Activated CD4-positive, alpha-beta T cell treated with anti-CD3 and anti-CD28 coated beads, Interleukin-2, amount 50 U/mL, for 48 hours (primary cell): ENCODE measurements at regions not wholly inside any gene's neighbourhood (a gene's known extent, or its start where the extent isn't known, plus 50 kb on each side); places are given as distances from the start of the nearest gene placed in this dataset.

Experiments
- DNase-seq, 2 experiments: peaks; one replicate each; pipeline ENCODE4 v3.0.0-alpha.2; 2020

- no peak for DNase-seq
These were observed 151.0 kb downstream of the PCSK1 start for GRCh38 chr5:96282020-96282419.

GRCh38 chr5:96280946-96281393 is 152.1 kb downstream of the PCSK1 start:
- DNase-seq, result no peak

- peak; percentile 11 to 23 for DNase-seq
These were observed 153.1 kb downstream of the PCSK1 start for GRCh38 chr5:96279801-96280542.

DNA sequence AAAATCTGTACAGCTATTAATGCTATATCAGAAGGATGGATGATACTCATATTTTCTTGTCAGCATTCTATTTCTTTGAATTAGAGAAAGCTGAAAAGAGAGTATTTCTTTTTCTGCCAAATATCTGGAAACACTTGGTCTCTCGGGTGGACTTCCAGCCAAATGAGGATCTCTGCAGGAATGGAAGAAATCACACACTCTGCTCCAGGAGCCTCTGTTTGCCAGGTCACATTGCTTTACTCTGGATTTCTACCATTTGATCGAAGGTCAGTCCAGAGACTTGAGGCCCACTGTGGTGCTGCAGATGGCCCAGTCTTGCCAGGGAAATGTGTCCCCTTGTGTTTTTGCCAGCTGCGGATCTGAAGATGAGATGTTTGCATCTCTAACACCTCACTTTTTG is 154.1 kb downstream of the PCSK1 start:
- no peak for DNase-seq

DNA sequence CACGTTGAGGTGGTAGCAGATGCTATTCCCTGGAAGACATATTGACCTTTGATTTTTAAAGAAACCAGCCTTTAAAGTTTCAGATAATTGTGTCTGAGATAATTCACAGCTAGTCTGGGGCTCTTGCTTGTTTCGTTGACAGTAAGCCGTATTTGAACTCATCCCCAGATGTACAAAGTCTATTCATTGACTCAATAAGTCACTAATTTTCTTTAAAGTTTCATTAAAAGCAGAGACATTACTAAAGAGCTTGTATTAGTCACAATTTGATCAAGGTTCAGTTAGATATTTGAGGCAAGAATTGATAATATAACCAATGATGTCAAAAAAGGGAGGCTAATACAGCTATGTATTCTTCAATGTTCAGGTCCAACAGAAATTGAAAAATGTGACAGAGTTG is 158.0 kb downstream of the PCSK1 start:
- DNase-seq, result no peak

DNA sequence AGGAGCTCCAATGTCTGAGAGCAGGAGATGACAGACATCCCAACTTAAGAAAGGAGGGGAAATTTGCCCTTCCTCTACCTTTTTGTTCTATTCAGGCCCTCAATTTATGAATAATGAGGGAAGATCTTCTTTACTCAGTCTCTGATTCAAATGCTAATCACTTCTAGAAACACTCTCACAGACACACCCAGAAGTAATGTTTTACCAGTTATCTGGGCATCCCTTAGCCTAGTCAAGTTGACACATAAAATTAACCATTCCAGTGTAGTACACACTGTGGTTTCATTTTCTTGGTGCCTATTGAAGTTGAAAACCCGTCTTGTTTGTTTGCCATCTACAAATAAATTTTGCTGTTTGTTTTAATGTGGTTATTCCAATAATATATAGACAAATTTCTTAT is 167.6 kb downstream of the PCSK1 start:
- no peak for DNase-seq

DNA sequence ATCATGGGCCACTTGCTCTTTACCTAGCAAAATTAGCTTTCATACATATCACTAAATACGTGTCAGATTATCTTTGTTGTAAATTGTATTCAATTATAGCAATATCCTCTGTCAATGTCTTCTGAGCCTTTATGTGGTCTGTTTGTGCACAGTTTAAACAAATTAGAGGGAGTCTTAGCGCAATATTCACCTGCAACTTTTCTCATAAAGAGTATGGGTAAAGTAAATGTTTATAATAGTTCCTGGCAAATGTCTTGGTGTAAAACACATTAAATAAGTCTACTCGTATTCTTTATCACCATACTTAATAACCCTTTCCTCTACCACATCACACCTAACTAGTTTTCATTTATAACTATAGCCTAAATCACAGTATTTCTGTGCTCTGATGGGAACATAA is 169.0 kb downstream of the PCSK1 start:
- no peak for DNase-seq

DNA sequence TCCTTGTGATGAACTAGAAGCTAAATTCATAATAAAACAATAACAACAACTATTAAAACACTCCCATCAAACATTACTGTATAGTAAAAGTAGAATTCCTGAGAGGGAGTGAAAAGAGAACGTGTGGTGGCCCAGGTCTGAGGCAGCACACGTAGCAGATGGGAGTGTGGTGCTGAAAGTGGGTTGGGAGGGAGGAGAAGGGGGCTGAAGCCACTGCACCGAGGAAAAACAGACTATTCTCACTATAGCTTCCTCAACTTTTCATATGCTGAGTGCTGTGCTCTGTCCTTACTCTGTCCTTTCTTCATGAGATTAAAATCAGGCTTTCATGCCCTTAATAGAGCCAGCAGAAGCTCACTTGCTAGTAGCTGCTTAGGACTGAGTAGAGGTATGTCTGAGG is 170.9 kb downstream of the PCSK1 start:
- no peak for DNase-seq

DNA sequence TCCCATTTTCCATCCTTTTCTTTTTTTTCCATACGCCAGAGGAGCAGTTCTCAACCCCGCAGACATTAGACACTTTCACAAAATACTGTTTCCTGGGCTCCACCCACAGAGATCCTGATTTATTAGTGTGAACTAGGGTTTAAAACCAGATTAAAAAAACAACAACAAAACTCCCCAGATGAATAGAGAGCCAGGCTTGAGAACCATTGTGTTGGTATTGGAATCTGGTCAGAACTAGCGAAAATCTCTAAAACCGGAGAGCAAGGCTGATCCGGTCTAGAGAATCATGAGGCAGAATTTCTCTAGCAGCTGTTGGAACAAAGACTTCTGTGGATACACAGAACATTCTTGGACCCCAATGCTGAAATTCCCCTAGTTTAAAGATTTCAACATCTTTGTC is 173.0 kb downstream of the PCSK1 start:
- no peak for DNase-seq

DNA sequence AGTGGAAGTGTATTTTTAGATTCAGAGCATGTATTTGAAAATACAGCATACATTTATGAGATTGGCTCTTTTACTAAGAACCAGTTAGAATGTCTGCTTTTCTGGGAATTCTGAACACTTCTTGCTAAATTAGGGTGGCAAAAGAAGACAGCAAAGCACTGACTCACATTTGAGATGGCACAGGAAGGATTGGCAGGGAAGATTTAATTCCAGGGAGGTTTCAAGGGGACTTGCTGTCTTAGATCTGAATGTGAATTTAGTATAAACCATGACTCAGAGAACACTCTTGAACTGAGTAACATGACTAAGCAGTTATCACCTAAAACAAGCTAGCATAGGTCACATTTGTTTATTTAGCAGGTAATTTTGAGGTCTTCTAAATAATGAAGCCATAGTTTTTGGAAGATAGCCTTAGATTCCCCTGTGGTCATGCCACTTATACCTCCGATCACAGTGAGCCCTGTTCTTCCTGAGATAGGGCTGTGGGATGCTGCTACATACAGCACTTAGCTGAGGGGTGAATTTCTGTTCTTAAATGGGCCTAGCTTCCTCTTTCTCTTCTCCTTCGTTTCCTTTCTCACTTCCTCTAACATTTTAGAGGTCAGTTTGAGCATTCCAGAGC is 173.8 kb downstream of the PCSK1 start:
- no peak for DNase-seq

- DNase-seq, result no peak
These were observed 174.4 kb downstream of the PCSK1 start for GRCh38 chr5:96258692-96259091.

- DNase-seq, result no peak
These were observed 175.1 kb downstream of the PCSK1 start for GRCh38 chr5:96257904-96258303.

DNA sequence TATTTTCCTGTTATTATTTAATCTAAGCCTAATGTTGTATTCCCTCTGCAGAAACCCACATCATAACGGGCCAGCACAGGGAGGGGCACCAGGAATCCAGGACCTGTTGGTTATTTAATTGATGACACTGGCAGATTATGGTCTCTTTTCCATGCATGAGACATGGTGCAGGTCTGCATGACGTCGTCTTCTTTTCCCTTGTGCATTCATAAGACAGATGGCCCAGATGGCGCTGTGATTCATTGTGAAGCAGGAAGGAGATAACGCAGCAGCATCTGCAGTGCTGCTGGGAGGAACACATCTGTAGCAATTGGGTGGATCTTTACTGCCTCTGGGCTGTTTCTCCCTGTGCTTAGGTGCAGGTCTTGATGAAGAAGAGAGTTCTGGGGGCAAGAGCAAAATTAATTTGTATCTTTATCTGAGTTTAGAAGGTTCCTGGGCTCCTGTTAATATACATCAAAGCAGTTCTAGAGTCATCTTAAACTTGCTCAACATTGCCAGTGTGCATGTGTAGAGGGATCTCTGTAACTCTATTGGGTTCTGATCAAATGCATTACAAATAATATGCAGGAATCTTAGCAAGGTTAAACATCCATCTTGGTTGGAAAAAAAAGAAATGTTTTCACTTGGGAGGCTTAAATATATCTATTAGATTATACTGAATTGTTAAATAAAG is 176.1 kb downstream of the PCSK1 start:
- DNase-seq, result no peak

- DNase-seq, result no peak
These were observed 177.9 kb downstream of the PCSK1 start for GRCh38 chr5:96254980-96255691.

DNA sequence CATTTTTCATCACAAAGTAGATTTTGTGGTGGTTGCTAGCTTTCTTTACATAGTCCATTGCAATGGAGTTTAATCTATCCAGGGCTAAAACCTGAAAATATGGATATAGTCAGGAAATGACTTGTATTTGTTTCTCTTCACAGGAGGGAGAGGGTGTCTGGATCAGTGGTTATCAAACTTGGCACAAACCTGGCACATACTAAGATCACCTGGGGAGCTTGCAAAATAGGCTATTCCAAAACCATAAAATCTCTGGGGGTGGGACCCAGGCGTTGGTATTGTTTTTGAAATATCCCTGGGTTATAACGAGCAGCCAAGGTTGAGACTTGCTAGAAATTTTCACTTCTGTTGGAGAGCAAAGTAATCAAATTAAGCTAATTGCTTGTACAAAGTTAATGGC is 179.9 kb downstream of the PCSK1 start:
- DNase-seq, result no peak

- no peak for DNase-seq
These were observed 180.5 kb downstream of the PCSK1 start for GRCh38 chr5:96252596-96252995.

DNA sequence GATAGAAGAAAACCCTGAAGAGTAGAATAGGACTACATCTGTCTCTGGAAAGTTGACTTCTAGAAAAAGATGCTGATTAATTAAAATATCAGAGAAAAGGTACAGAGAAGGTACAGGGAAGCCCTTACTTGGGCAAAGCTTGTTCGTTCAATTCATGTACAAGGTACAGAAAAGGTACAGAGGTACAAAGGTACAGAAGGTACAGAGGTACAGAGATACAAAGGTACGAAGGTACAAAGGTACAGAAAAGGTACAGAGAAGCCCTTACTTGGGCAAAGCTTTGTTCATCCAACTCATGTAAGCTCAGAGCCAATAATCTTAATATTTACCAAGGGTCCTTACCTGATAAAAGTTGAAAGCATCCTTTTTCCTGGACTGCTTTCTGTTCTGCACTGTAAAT is 182.3 kb downstream of the PCSK1 start:
- DNase-seq, result no peak

DNA sequence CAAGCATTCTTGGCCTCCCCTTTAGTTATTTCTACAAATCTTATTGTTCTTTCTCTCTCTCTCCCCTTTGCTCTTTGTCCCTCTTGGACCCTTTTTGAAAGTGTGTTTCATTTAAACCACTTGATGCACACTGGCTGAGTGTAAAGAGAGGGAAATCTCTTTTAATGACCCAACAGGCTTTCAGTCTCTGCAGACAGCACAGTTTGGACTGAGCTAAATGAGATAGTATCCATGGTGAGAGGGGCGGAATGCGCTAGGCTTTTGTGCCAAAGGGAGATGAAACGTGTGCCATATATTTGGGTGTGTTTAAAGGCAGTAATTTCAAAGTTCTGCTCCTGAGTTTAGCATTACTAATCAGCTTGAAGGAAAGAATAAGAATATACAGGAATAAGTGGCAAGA is 184.9 kb downstream of the PCSK1 start:
- DNase-seq, result no peak

GRCh38 chr5:96247708-96248107 is 185.3 kb downstream of the PCSK1 start:
- no peak for DNase-seq

DNA sequence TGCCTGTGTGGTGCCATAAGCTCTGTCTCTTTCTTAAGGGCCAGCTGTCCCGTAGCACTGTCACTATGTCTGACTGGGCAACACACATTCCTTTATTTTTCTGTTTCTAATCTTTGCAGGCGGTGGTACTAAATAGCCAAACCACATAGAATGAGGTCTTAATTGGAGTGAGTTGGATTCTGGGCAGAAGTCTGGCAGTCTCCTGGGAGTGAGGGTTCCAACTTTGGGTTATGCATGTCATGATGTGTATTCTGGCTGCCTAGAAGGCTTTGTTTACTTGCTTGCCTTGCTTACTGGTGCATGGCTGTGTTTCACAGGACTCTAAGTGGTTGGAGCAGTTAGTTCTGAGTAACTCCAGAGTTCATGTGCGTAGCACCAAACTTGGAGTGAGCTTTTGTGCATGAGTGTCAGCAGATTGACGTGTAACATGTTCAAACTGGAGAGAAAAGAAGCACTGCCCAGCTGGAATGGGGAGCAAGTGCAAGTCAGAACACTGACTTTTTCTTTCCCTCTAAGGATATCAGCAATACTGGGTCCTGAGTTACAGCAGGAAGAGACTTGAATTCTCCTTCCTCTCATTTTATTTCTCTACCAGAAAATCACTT is 185.8 kb downstream of the PCSK1 start:
- DNase-seq, result no peak

DNA sequence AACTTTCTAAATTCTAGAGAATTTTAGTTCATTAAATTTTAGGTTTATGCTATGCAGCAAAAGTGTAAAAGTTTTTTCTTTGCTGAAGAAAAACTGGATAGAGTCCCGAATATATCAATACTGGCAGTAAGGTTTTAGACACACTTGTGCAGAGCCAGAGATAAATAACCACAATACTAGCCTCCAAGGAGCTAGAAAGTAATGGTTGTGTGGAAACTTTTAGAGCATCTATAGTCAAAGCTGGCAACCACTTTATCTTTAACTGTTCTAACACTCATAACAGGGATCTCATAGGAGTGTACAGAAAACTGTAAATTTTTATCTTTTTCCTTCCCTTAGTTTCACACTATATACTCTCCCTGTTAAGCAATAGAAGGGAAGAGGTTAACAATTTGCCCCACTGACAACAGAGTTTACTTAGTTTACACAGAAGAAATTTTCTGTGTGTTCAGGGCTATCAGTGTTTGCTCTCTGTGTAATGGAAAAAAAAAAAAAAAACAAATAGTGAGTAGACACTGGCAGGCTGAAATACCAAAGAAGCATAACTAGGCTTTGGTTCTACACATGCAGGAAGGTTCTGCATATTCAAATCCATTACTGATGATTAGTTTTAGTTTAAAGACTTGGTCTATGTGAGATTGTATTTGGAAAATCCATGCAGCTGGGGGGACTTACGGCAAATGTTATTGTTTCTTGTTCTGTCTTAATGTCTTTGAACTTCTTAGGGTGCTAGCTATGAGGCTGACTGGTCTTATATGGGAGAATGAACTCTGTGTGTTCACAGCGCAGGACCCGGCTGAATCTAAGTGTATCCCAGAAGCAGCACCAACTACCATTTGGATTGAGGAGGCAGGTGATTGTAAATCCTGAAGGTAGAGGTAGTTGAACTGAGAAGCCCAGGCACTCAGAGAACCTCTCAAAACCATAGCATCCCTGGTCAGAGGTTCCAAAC is 187.6 kb downstream of the PCSK1 start:
- no peak for DNase-seq

GRCh38 chr5:96244696-96245095 is 188.4 kb downstream of the PCSK1 start:
- DNase-seq, result no peak
